NCI-H2107 treated with DMSO at 0.1 percent for 48 hours (cell line): ENCODE measurements at regions not wholly inside any gene's neighbourhood (a gene's known extent, or its start where the extent isn't known, plus 50 kb on each side); places are given as distances from the start of the nearest gene placed in this dataset.
"Not testable (repeated sequence)": the region's sequence is repeated elsewhere in the genome, so short reads cannot be mapped to it uniquely, and the experiment has no call there.

Source experiments
- DNase-seq: peaks from one replicate; lab custom pipeline; 2025; ENCODE audit not compliant: unreplicated experiment; lab: John Stamatoyannopoulos, UW

GRCh38 chr6:119748535-119748934, 399.0 kb upstream of the MAN1A1 start:
- DNase-seq: not testable (repeated sequence)

- no peak for DNase-seq
Measured at GRCh38 chr6:119742188-119742803, 392.7 kb upstream of the MAN1A1 start.

GRCh38 chr6:119739769-119740168, 390.2 kb upstream of the MAN1A1 start:
- no peak for DNase-seq

GRCh38 chr6:119738425-119738824, 388.9 kb upstream of the MAN1A1 start:
- no peak for DNase-seq

- no peak for DNase-seq
Measured at GRCh38 chr6:119736296-119737021, 386.9 kb upstream of the MAN1A1 start.

GRCh38 chr6:119735530-119735929, 386.0 kb upstream of the MAN1A1 start:
- no peak for DNase-seq

- DNase-seq: no peak
Measured at GRCh38 chr6:119734227-119734626, 384.7 kb upstream of the MAN1A1 start.

- no peak for DNase-seq
Measured at GRCh38 chr6:119728935-119729334, 379.4 kb upstream of the MAN1A1 start.

- DNase-seq: no peak
Measured at GRCh38 chr6:119728220-119728750, 378.7 kb upstream of the MAN1A1 start.

- no peak for DNase-seq
Measured at GRCh38 chr6:119727504-119728219, 378.1 kb upstream of the MAN1A1 start.

GRCh38 chr6:119726912-119727311, 377.4 kb upstream of the MAN1A1 start:
- not testable (repeated sequence) for DNase-seq

GRCh38 chr6:119726086-119726485, 376.5 kb upstream of the MAN1A1 start:
- DNase-seq: no peak

- no peak for DNase-seq
Measured at GRCh38 chr6:119720160-119720559, 370.6 kb upstream of the MAN1A1 start.

- DNase-seq: no peak
Measured at GRCh38 chr6:119717942-119718341, 368.4 kb upstream of the MAN1A1 start.

- no peak for DNase-seq
Measured at GRCh38 chr6:119716668-119717270, 367.2 kb upstream of the MAN1A1 start.

- no peak for DNase-seq
Measured at GRCh38 chr6:119713903-119714302, 364.3 kb upstream of the MAN1A1 start.

- no peak for DNase-seq
Measured at GRCh38 chr6:119686644-119687043, 337.1 kb upstream of the MAN1A1 start.

- no peak for DNase-seq
Measured at GRCh38 chr6:119686240-119686639, 336.7 kb upstream of the MAN1A1 start.

- DNase-seq: no peak
Measured at GRCh38 chr6:119683671-119684070, 334.1 kb upstream of the MAN1A1 start.

GRCh38 chr6:119683031-119683430, 333.5 kb upstream of the MAN1A1 start:
- no peak for DNase-seq

GRCh38 chr6:119678961-119679360, 329.4 kb upstream of the MAN1A1 start:
- DNase-seq: no peak
